Dermis blood vessel endothelial cell (primary cell): ENCODE measurements at regions not wholly inside any gene's neighbourhood (a gene's known extent, or its start where the extent isn't known, plus 50 kb on each side); places are given as distances from the start of the nearest gene placed in this dataset.

Experiments
- DNase-seq: peaks from one replicate; pipeline ENCODE4 v3.0.0; 2010

DNA sequence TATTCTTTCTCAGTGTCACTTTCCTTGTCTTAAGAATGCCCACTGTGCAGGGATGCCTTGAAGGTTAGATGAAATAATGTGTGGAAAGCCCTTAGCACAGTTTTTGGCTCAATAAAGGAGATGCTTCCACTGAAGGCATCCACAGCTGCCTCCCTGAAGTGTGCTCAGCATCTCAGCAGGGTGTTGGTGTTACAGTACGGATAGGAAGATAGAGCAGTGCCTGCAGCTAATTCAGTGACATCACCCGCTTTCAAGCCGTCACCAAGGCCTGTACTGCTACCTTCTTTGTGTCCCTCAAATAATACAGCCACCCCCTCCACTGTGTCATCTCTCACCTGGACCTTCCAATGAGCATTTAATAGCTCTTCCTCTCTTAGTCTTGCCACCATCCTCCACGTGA, 59.0 kb downstream of the NDUFS5 start:
- no peak for DNase-seq

- no peak for DNase-seq
Observed at GRCh38 chr1:39086386-39086785, 60.2 kb downstream of the NDUFS5 start.

DNA sequence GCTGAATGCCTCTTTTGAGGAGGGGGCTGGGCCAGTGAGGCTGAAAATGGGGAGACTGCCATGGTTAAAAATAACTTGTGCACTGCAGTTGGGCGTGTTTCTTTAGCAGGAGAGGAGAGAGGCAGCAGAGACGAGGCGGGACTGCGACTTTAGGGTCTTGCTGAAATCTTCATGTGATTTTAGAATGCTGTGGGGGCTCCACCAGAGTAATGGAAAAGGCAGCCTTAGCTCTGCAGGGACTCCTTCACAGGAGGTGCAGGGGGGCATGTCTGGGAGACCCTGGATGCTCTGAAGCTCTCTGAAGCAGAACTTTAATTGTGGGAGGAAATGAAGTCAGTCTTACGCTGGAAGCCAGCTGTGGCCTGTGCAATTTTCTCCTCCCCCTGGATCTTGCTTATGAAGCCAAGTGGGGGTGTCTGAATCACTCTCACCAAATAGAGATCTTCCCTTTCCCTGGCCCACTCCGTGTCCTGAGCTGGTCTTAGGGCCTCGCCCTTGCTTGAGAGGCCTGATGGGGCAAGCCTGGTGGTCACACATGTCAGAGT, 60.8 kb downstream of the NDUFS5 start:
- DNase-seq: no peak

GRCh38 chr1:39087435-39087834, 61.3 kb downstream of the NDUFS5 start:
- no peak for DNase-seq

DNA sequence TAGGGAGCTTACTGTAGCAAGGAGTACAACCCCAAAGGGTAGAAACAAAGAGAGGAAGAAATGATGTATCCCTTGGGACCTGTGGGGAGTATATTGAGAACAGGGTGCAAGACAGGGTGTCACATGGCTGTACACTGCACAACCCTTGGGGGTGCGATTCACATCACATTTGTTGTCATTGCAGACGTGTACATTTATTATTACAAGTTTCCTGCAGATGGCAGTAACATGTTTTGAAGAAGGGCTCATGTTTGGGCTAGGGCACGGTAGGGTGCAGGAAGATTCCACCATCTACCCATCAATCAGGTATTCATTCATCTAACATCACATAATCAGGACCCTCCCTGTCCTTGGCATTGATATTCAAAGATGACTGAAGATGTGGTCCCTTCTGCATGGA, 62.5 kb downstream of the NDUFS5 start:
- DNase-seq: no peak

DNA sequence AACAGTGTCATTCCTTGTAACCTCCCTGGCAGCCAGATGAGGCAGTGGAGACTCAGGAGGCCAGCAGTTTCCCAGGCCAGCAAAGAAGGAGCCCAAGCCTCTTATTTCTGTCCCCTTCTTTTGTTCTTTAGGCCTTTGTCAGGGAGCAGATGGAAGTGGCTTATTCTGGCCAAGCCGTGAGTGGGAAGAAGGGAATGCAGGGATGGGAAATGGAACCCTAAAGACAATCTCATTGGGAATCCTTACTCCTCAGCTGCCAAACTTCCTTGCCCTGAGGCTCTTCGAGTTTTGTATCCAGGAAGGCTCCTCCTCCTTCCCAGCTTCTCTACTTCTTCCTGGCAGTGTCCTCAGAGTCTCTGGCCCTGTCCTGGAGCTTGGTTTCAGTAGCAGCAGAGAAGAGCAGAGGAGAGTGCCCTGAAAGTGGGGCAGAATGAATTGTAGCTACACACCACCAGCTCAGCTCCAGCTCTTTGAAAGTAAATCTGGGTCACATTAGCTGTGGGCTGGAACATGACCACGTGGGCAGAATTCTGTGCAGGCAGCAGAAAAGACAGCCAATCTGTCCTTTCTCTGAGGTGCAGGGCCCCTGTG, 63.9 kb downstream of the NDUFS5 start:
- no peak for DNase-seq

GRCh38 chr1:39090757-39091380, 64.7 kb downstream of the NDUFS5 start:
- no peak for DNase-seq

DNA sequence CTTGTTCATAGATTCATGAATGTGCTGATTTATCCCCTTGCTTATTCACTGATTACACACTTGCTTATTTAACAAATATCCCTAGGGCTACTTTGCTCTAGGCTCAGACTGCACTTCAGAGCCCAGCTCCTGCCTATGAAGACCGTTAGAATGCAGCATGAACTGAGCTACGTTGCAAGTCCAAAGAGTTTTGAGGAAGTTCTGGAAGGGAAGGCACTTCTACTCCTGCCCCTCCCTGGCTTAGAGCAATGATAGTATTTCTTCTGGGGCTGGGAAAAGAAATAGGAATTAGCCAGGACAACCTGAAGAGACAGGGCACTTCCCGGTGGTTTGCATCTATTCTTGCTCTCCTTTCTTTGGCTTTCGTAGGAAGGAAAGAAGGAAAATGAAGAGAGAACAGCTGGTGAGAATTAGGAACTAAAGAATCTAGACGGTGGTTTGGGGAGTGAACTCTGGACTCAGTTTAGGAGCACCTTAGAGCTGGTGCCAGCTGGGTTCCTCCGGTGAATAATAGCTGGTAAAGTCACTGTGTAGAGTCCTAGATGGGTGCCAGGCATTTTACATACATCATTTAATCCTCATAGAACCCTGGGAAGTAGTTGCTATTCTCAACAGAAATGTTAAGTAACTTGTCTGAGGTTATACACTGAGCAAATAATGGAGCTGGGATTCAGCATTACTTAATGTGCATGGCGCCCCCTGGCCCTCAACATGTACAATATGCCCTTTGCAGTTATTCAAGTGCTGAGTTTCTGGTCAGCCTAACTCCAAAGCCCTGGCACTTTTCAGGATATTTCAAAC, 65.9 kb downstream of the NDUFS5 start:
- DNase-seq: peak; percentile 85

GRCh38 chr1:39094685-39095084, 68.5 kb downstream of the NDUFS5 start:
- DNase-seq: no peak

DNA sequence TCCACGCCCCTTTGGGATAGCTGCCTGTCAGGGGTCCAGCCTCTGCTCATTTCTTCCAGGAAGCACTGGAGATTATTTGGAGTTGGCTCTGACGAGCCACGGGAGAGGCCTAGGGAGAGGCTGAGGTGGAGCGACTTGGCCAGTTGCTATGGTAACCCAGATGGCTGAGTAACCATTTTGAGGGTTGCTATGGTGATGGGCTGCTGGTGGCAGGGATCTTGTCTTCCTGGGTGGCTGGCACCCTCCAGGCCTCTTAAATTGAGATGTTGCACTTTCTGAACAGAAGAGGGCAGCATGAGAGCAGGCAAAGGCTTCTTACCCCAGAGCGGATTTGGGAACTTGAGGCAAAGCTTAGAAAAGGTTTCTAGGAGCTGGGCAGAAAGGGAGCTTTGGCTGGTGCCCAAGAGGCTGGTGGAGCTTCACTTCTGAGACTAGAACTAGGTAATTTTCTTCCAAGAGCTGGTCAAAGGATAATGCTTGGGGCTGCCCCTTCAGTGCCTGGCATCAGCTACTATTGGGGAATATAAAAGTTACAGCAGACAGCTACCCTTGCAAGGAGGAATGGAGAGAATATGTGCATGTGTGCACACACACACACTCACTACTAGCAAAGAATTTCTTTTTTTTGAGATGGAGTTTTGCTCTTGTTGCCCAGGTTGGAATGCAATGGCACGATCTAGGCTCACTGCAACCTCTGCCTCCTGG, 72.5 kb downstream of the NDUFS5 start:
- DNase-seq: peak; percentile 80

- DNase-seq: peak; percentile 84
Observed at GRCh38 chr1:39102537-39103327, 76.6 kb downstream of the NDUFS5 start.

DNA sequence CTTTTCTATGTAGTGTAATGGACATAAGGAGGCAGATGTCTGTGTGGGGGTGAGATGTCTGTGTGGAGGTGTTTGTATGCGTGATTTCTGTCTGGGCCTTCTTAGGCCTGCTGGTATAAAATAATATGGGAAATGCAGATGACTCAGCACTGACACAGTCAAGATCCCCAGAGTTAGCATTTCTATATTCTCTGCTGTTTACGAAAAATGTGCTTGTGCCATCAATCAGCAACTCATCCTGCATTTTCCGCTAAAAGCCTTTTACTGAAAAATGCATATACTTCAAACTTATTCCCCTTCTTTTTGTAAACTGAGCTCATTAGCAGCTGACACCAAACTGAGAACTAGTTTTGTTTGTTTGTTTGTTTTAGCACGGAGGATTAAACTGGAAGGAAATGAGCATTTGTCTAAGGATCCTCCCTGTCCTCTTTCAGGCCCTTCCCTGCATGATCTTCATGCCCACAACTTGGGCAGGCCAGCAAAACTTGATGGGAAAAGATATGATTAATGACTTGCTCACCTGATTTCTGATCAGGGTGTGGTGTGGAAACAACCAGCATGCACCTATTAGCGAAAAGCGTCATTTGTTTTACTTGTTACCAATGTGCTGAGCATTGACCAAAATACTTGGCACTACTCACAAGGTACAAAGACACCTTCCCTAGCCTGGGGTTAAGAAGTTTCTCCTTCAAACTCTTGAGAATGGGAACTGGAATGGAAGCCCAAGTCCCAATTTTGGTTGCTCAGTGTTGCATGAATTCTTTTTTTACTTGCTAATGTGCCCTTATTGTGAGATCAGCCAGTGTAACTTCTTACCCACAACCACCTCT, 77.4 kb downstream of the NDUFS5 start:
- DNase-seq: peak; percentile 66

DNA sequence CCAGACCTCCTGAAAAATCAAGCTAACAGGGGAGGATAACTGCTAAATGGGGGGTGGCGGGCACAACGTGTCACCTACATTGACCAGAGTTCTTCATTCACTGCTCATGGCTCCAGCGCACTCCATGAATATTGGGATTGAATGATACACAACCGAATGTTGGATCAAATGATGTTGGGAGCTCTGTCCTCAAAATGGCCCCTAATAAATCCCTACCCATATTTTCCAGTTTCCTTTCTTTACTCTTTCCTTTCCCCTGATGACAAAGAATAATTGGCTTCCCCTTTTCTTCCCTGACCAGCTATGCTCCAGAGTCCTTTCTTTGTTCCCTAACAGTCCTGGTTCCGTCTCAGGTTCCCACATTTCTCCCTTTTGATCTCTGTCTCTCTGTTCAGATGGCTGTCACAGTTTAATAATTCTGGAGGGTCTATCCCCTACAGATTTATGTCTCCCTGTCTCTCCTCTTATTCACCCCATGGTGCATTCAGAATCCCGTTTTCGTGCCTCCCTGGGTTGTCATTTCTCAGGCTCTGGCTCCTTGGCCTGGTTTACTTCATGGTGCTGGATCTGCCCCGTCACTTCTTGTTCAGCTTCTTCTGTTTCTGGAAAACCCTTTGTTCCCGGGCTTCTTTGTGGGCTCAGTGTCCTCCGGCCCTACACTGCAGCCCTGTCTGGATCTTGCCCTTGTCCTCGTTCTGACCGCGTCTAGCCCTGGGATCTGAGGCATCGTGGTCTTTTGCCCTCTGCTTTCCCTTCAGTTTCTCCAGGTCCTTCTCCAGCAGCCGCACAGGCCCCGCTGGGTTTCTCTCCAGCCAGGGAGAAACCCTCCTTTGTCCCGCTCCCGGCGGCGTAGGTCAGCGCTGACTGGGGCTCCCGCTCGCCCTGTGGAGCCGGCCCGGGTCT, 78.3 kb downstream of the NDUFS5 start:
- peak; percentile 57 for DNase-seq

- DNase-seq: peak; percentile 74
Observed at GRCh38 chr1:39105061-39105840, 79.1 kb downstream of the NDUFS5 start.

GRCh38 chr1:39105841-39106765, 80.0 kb downstream of the NDUFS5 start:
- DNase-seq: peak; percentile 65

DNA sequence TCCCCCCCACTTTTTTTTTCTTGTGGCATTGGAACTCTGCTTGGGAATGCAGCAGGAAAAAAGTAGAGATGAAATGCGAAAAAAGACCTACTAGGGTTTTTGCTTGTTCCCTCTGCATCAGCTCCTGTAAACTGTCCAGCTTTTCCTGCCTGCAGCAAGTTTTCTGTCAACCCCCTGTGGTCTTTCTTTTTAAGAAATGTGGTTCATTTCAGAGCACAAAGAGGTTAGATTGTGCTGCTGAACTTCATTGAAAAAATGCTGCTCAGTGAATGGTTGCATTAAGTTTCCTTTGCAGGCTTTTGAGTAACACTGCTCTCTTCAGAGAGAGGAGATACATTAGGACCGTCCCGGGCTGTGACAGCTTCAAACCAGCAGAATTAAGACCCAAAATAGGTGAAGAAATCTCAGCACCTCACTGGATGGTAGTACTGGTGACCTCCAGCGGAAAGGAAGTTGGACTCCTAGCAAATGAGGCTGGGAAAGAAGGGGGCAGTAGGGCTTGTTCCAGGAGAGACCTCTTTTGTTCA, 80.7 kb downstream of the NDUFS5 start:
- DNase-seq: peak; percentile 39

DNA sequence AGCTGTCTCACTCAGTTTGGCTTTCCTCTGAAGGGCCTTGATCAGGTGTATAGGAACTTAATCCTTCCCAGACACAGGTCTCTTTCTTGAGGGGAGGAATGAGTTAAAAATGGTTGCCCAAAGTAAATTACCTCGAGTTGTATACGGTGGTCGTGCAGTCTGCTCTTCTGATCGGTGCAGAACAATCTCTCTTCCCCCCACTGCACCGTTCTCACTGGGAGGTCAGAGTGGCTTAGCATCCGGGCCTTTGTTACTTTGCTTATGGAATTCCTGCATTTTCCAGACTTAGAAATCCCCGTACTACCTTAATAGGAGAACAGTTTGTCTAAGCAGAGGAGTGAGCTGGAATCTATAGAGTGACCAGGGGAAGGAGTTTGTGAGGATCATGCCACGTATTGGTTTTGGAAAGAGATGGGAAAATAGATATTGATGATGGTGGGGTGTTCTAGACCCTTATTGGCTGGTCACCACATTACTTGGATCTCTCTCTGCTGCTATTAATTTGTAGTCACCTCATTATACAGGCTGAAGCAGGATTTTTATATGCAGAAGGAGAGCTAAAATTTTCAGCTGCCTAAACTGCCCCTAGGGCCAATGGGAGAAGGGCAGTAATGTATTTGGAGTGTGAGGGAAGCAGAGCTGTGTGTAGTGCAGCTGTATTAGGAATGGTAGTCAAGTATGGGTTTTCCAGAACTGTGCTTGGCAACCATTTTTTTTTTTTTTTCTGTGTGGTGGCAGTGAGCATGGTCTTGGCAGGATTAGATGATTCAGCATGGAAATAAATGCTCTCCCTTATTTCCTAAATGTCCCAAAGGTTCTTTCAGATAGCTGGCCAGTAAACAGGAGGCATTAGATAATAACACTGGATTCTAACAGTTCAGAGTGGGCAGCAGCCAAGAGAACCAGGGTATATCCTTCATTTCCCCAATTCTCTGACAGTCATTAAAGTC, 81.5 kb downstream of the NDUFS5 start:
- DNase-seq: peak; percentile 63
